Activated naive CD4-positive, alpha-beta T cell treated with anti-CD3 and anti-CD28 coated beads, Interleukin-2, amount 50 U/mL, for 16 hours (primary cell): ENCODE measurements at regions not wholly inside any gene's neighbourhood (a gene's known extent, or its start where the extent isn't known, plus 50 kb on each side); places are given as distances from the start of the nearest gene placed in this dataset.

Experiments used
- DNase-seq: peaks from one replicate; pipeline ENCODE4 v3.0.0-alpha.2; 2020

DNA sequence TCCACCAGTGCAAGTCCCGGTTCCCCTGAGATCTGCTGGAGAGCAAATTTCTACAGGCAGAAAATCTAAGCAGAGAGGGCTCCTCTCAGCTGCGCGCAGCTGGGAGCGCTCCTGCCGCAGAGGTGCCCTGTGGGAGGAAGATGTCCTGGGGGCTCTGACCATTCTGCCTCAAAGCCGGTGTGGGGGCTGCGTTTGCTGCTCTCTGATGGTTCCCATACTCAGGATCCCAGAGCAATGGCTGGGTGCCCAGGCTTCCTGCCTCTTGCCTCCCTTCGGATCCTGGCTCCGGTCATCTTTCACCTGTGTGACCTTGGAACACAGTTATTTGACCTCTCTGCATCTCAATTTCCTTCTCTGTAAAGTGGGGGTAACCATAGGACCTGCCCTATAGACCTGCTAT lies 434.2 kb downstream of the ZNF521 start:
- DNase-seq, result no peak

DNA sequence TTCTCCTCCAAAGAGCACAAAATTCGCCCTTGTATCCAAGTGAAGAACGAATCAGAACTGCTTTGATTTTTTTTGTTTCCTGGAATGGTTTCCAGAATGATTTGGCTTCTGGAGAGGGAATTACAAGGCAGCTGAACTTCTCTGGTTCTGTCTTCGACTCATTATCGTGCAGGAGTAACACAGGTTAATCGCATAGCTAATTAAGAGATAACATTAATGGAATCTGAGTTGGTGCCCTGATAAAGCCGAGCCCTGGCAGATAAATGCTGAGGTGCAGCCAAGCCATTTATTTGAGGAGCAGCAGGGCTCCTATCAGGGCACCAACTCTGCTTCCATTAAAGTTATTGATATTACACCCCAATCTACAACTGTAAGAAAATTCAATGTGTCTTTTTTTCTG lies 433.7 kb downstream of the ZNF521 start:
- no peak for DNase-seq

- DNase-seq, result no peak
Measured at GRCh38 chr18:24919181-24919797, 432.7 kb downstream of the ZNF521 start.

DNA sequence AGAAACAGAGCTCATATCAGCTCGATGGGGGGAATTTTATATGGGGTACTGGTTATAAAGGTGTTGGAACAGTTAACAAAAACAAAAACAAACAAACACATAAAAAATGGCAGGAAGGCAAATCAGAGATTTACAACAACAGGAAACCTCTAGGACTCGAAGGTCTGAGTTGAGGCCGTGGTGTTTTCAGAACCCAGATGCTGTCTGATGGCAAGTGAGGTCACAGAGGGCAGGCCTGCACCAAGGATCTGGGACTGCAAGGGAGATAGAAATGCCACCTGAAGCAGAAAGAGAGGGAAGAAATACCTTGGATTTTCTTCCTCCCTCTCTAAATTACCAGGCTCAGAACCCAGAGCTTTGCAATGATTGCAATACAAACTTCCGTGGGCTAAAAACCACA lies 429.5 kb downstream of the ZNF521 start:
- no peak for DNase-seq

- no peak for DNase-seq
Measured at GRCh38 chr18:24923138-24923537, 428.8 kb downstream of the ZNF521 start.

DNA sequence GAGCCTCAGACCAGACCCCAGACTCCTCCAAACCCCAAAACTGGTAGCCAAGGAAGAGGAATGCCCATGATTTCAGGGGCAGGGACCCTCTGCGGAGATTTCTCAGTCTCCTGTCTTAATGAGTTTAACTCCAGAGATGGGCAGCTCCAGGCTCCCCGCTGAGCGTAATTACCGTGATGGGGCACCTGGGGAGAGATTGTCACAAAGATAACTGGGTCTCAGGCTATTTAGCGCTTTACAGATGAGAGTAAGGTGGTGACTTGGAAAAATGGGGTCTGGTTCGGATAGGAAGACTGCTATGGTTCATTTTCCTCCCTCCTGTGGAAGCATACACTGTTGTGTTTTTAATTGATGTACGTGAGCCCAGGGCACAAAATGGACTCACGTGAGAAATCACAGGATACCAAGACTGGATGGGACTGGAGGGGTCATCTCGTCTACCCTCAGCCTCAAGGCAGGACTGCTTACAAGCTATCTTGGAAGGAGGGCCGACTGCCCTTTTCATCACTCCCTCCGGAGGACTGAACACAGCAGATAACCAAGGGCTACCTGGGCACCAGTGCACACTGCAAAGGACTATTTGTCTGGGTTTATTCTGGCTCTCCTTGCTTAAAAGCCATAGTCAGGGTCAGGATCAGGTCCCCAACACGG lies 427.8 kb downstream of the ZNF521 start:
- DNase-seq, result no peak

GRCh38 chr18:24926649-24927048 lies 425.3 kb downstream of the ZNF521 start:
- DNase-seq, result no peak

DNA sequence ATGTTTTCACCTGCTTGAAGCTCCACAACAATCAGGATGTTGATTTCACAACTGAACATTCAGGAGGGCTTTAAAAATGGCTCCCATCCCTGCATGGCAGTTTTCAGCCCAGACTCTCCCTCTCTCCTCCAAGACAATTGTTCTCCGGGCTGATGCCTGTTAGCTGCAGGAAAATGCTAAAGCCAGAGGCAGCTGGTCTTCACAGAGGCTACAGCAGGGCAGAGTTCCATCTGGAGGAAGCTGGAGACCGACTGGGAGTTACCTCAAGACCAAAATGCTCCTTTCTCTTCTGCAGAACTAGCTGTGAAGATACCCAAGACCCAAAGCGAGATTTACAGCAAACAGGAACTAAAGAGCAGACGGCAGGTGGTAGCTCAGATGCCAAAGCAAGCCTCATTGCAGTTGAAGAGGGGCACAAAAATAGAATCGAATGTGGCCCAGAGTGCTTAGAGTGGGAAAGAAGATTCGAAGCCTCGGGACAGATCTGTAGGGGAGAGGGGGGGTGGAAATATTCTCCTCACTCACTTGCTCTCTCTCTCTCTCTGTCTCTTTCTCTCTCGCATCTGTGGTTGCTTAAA lies 423.6 kb downstream of the ZNF521 start:
- DNase-seq, result no peak

- DNase-seq, result no peak
Measured at GRCh38 chr18:24930478-24930877, 421.5 kb downstream of the ZNF521 start.

DNA sequence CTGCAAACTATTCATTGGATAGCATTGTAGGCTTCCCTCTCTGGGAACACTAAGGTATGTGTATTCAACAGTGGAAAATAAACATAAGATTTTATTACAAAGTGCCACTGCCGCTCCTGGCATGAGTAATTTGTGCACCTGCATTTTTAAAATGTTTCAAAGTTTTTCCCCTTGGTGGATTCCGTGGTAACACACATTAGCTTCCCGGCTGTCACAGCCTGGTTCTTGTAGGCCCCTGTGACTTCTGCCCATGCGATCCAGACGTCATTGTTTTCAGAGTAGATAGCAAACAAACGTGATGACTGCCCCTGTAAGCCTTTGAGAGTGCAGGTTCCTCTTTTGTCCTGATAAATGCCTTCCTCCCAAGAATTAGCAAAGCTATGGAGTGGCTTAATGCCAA lies 421.0 kb downstream of the ZNF521 start:
- DNase-seq, result no peak

- DNase-seq, result no peak
Measured at GRCh38 chr18:24933345-24933744, 418.6 kb downstream of the ZNF521 start.

DNA sequence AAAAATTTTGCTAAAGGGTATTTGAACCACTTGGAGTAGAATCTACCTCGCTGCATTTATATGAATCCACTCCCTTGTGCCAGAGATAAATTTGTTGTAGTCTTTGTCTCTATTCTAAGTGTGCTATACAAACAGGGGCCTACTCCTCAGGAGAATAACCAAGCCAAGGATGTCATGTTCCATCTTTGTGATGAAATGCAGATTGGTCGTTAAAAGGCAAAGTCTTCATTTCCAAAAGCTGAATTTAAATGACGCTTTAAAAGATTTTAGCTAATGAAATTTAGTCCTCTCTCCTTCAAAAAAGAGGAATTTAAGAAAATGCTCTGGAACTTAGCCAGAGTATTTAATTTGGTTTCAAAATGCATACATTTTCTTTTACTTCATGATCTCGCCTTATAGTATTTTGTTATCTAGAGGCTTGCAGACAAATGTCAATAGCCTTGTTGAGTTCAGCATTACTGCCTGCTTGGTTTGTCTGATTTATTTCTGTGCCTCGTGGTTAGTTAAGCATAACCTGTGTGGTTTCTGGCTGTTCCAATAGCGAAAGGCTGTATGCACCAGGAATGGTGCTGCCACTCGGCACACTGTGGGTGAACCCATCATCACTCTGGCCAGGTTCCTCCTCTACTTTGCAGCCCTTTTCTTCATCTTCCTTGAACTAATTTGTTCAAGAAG lies 417.6 kb downstream of the ZNF521 start:
- no peak for DNase-seq

DNA sequence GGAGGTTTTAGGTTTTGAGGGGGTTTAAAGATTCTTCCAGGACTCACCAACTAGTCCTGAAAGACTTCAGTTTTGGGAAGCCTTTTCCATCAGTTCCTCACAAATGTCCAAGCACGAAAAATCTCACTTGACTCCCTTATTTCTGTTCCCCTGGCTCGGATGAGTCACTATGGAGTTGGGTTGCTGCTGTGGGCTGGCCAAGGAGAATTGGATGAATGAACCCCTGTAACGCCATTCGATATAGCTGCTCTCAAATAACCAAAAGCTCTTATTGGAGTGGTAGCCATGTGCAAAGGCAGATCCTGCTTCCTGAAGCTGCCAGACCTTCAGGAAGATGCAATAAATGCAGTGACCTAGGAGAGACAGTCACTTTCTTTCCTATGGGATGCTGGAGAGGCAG lies 417.0 kb downstream of the ZNF521 start:
- DNase-seq, result no peak

GRCh38 chr18:24935896-24936295 lies 416.1 kb downstream of the ZNF521 start:
- no peak for DNase-seq

GRCh38 chr18:24936691-24937090 lies 415.3 kb downstream of the ZNF521 start:
- no peak for DNase-seq

- no peak for DNase-seq
Measured at GRCh38 chr18:24937639-24938275, 414.2 kb downstream of the ZNF521 start.

DNA sequence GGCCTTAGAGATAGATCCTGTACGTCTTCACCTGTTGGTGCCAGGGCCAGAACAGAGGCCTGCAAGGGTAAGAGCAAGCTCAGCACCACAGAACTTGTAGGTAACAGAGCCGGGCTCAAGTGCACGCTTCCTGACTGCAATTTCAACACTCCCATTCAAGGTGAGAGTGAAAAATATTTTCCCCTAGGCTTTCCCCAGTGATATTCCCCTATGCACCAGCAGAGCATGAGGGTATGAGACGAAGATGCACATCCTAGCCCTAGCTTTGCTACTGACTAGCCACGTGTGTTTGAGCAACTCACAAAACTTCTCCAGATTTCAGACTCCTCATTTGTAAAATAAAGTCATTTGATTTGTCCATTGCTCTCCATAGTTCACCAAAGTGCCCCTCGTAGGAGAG lies 411.6 kb downstream of the ZNF521 start:
- DNase-seq, result no peak

DNA sequence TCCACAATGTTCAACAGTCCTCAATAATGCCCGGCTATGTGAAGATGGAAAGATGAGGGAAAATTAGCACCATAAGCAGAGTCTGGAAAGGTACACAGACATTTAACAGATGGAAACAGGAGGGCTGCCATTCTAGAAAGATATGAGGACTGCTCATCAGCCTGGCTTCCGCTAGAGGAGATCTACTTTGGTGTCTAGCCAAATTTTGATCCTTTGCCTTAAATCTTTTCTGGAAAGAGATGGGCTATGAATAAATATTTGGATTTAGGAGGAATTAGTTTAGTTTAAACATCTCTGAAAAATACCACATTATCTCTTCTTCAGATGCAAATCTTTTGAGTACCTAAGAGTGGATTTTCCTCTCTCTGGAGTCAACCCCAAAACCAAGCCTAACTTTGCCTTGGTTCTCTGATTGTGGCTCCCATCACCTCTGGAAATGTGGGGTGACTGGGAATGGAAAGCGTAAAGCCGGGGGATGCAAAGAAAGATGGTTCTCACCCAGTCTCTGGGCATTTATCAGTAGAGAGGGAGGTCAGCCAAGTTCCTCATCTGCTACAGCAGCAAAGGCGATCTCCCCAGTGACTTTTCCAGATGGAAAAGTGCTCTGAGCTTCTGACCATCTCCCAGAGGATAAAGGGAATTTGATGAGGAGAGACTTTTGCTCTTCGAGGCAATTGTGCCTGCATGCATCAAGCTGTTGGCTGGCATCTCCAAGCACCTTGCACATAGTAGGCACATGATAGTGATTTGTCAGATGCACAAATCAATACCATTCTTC lies 410.6 kb downstream of the ZNF521 start:
- no peak for DNase-seq

- no peak for DNase-seq
Measured at GRCh38 chr18:24942144-24942543, 409.8 kb downstream of the ZNF521 start.

DNA sequence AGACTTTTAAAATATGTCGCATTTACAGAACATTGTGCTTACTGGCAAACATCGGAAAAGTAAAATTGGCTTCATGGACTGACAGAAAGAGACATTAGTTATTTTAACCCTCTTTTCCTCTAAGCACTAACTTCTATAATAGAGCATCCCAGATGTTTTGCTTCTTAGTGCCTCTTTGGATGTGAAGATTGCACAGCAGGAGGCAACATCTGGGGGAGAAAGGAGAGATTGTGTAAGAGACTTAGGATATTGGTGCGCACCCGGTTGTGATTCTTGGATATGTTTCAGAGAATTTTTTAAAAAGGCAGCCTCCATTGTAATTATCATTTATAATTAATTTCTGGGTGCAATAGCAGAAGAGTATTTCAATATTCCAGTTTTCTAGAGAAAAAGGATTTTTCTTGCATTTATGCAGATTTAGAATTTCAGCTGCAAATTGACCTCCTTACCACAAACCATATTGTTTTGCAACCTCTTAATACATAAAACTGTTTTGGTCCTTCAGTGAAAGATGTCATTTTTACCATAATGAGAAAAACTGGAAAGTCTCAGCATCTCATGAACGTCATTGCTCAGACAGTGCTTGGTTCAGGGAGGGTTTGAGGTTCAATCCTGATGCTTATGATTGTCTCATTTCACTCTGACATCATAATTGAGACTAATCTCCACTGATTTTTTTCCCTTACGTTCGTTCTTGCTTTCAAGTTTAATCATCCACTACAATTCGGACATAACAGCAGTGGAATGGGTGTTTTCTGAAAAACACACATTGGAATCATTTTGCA lies 404.3 kb downstream of the ZNF521 start:
- DNase-seq, result no peak

DNA sequence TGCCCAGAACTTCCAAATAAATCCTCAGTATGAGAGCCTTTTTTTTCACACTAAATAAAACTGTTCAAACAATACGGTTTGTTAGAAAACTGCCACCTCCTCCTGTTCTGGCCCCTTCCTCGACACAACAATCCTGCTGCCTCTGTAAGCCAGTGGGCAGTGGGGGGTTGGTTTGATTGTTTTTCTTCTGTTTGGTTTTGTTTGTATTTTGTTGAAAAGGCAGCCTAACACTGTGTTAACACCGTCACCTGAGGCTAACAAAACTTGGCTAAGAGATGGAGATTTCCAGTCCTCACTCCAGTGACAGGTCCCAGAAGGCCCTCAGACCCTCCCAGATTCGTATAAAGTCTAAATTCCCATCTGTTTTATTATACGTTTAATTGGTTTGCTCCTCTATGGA lies 402.1 kb downstream of the ZNF521 start:
- DNase-seq, result no peak

- no peak for DNase-seq
Measured at GRCh38 chr18:24954341-24954740, 397.6 kb downstream of the ZNF521 start.
